HCT116 (cell line): ENCODE measurements at regions not wholly inside any gene's neighbourhood (a gene's known extent, or its start where the extent isn't known, plus 50 kb on each side); places are given as distances from the start of the nearest gene placed in this dataset.

Experiments used
- ATAC-seq: fragments of 200-7000 bp; cut with Tn5 transposase; 2 replicates; pipeline ENCODE4 v1.9.1; 2020; ENCODE audit warnings: mild to moderate bottlenecking, moderate library complexity
- BruUV-seq: library from RNA; stranded (reverse); fragments of 400-500 nt; replicated peaks from 2 replicates; lab custom pipeline; 2021; lab: Mats Ljungman, UMichigan
- CTCF ChIA-PET: fragments of 300-600 bp; sonication (Branson Sonifier 250); formaldehyde crosslinking; loops from one replicate; lab custom pipeline; 2021; ENCODE audit warnings: antibody characterized with exemption; lab: Charles Lee
- POLR2A ChIA-PET: fragments of 300-600, 350-600 bp; sonication (Branson Sonifier 250); formaldehyde crosslinking; loops from one replicate; lab custom pipeline; 2021; ENCODE audit warnings: antibody characterized with exemption; lab: Charles Lee
- RAD21 ChIA-PET, 2 experiments: fragments of 300-600 bp; sonication (Branson Sonifier 250); formaldehyde crosslinking; loops; one replicate each; lab custom pipeline; 2023; ENCODE audit warnings: low total read pairs in 2 of 2; ENCODE audit not compliant: uncharacterized antibody in 2 of 2, unreplicated experiment in 2 of 2, low non-redundant PET in 1 of 2; lab: Charles Lee
- DNase-seq: peaks from one replicate; pipeline ENCODE4 v3.0.0-alpha.2; 2010; ENCODE audit warnings: low read depth, low spot score
- H2AFZ ChIP-seq: fragments of 200-600 bp; shearing (Covaris generic), sonication (generic); 2 replicates; pipeline ENCODE4 v1.6.1; 2017; ENCODE audit warnings: low read depth, mixed run types, mixed read lengths, antibody characterized with exemption, low read length; ENCODE audit not compliant: poor library complexity, severe bottlenecking
- H3K27ac ChIP-seq: 2 replicates; pipeline ENCODE4 v1.5.1; 2012; ENCODE audit warnings: low read depth, low read length
- H3K27me3 ChIP-seq: fragments of 200-600 bp; sonication (generic); 2 replicates; pipeline ENCODE4 v1.6.1; 2016; ENCODE audit warnings: mixed run types, low read length, mixed read lengths; ENCODE audit not compliant: insufficient read depth
- H3K36me3 ChIP-seq, 2 experiments: fragments of 200-500 bp in 1 of 2; fragments of 200-600 bp in 1 of 2; sonication (Bioruptor generic) in 1 of 2; sonication (generic) in 1 of 2; 2 replicates each; pipeline versions ENCODE4 v1.5.1 to v1.6.1; 2014 to 2016; ENCODE audit warnings: low read length in 2 of 2, inconsistent platforms in 1 of 2, mixed read lengths in 1 of 2, mixed run types in 1 of 2; ENCODE audit not compliant: insufficient read depth in 2 of 2, control insufficient read depth in 1 of 2
- H3K4me1 ChIP-seq, 2 experiments: fragments of 200-600 bp in 1 of 2; sonication (generic) in 1 of 2; 2 replicates each; pipeline versions ENCODE4 v1.5.1 to v1.6.1; 2012 to 2017; ENCODE audit warnings: low read length in 2 of 2, inconsistent platforms in 1 of 2, mild to moderate bottlenecking in 1 of 2, mixed read lengths in 1 of 2, mixed run types in 1 of 2, moderate library complexity in 1 of 2; ENCODE audit not compliant: insufficient read depth in 2 of 2, control insufficient read depth in 1 of 2
- H3K4me2 ChIP-seq: fragments of 200-600 bp; sonication (generic); 2 replicates; pipeline ENCODE4 v1.6.1; 2017; ENCODE audit warnings: mixed run types, low read length, mixed read lengths
- H3K4me3 ChIP-seq, 2 experiments: fragments of 200-600 bp in 1 of 2; sonication (generic) in 1 of 2; replicated peaks in 1 of 2; 2 replicates each; pipeline ENCODE4 v1.5.1; 2011 to 2016; ENCODE audit warnings: low read length in 2 of 2, control low read depth in 1 of 2, low read depth in 1 of 2, mild to moderate bottlenecking in 1 of 2, mixed read lengths in 1 of 2, mixed run types in 1 of 2
- H3K79me2 ChIP-seq: fragments of 200-600 bp; sonication (generic); 2 replicates; pipeline ENCODE4 v1.6.1; 2017; ENCODE audit warnings: mild to moderate bottlenecking, mixed run types, low read length, moderate library complexity, mixed read lengths; ENCODE audit not compliant: insufficient read depth
- H3K9ac ChIP-seq: fragments of 200-600 bp; sonication (generic); 2 replicates; pipeline ENCODE4 v1.6.1; 2016; ENCODE audit warnings: low read length, mixed read lengths
- H3K9me2 ChIP-seq: fragments of 200-600 bp; sonication (generic), shearing (Covaris generic); 2 replicates; pipeline ENCODE4 v1.6.1; 2017; ENCODE audit warnings: mixed run types, mild to moderate bottlenecking, moderate library complexity; ENCODE audit not compliant: insufficient read depth
- H3K9me3 ChIP-seq, 2 experiments: fragments of 200-500 bp in 1 of 2; fragments of 200-600 bp in 1 of 2; sonication (Bioruptor generic) in 1 of 2; sonication (generic) in 1 of 2; 2 replicates each; pipeline ENCODE4 v1.6.1; 2014 to 2017; ENCODE audit warnings: low read length in 2 of 2, mixed read lengths in 2 of 2, inconsistent platforms in 1 of 2, low read depth in 1 of 2, mild to moderate bottlenecking in 1 of 2, mixed run types in 1 of 2, moderate library complexity in 1 of 2; ENCODE audit not compliant: control insufficient read depth in 1 of 2, insufficient read depth in 1 of 2
- H4K20me1 ChIP-seq: fragments of 200-600 bp; sonication (generic), shearing (Covaris generic); 2 replicates; pipeline ENCODE4 v1.6.1; 2017; ENCODE audit warnings: mixed run types, mild to moderate bottlenecking, moderate library complexity; ENCODE audit not compliant: insufficient read depth
- CEBPB ChIP-seq: IDR thresholded peaks from 2 replicates; pipeline ENCODE4 v1.6.1; 2012; ENCODE audit warnings: low read depth
- EGR1 ChIP-seq: IDR thresholded peaks from 2 replicates; pipeline ENCODE4 v1.6.1; 2012; ENCODE audit warnings: low read depth
- EZH2 ChIP-seq: fragments of 200-600 bp; sonication (generic); IDR thresholded peaks from 2 replicates; pipeline ENCODE4 v1.6.1; 2017; ENCODE audit warnings: antibody characterized with exemption, mixed run types
- FOSL1 ChIP-seq: IDR thresholded peaks from 2 replicates; pipeline ENCODE4 v1.6.1; 2012; ENCODE audit warnings: low read depth
- POLR2AphosphoS5 ChIP-seq: IDR thresholded peaks from 2 replicates; pipeline ENCODE4 v1.6.1; 2011; ENCODE audit warnings: mild to moderate bottlenecking, low read depth, low read length, moderate library complexity
- SP1 ChIP-seq: IDR thresholded peaks from 2 replicates; pipeline ENCODE4 v1.6.1; 2012; ENCODE audit warnings: low read depth
- SRF ChIP-seq: IDR thresholded peaks from 2 replicates; pipeline ENCODE4 v1.6.1; 2012; ENCODE audit warnings: low read depth
- TCF7L2 ChIP-seq: IDR thresholded peaks from 2 replicates; pipeline ENCODE4 v1.7.0; 2011; ENCODE audit warnings: borderline replicate concordance, inconsistent platforms; ENCODE audit not compliant: insufficient read depth, insufficient read length; ENCODE audit errors: extremely low read depth
- YY1 ChIP-seq: IDR thresholded peaks from 2 replicates; pipeline ENCODE4 v1.6.1; 2011; ENCODE audit warnings: low read length, low read depth, moderate library complexity, mild to moderate bottlenecking; ENCODE audit not compliant: insufficient replicate concordance; ENCODE audit errors: extremely low read depth
- ZFX ChIP-seq: fragments of 450-650 bp; IDR thresholded peaks from 2 replicates; pipeline ENCODE4 v1.6.1; 2017
- ZNF274 ChIP-seq: fragments of 200-500 bp; sonication (Bioruptor generic); IDR thresholded peaks from 2 replicates; pipeline ENCODE4 v1.6.1; 2014; ENCODE audit warnings: mild to moderate bottlenecking, low read depth, low read length, inconsistent platforms
- intact Hi-C: fragments of 100-400 bp; cut with micrococcal nuclease; formaldehyde crosslinking; loops from 2 replicates; pipeline ENCODE4 v1.10.0; 2022
- TF ChIP-seq, protein P1 (sequence below): IDR thresholded peaks from 2 replicates; pipeline ENCODE4 v1.6.1; 2011; ENCODE audit warnings: mild to moderate bottlenecking, low read length, moderate library complexity; ENCODE audit not compliant: insufficient replicate concordance; ENCODE audit errors: extremely low read depth
- TF ChIP-seq, protein P2 (sequence below): IDR thresholded peaks from 2 replicates; pipeline ENCODE4 v1.6.1; 2012
- TF ChIP-seq, protein P3 (sequence below), 3 experiments: fragments of 200-600 bp in 1 of 3; sonication (generic) in 1 of 3; IDR thresholded peaks in 2 of 3; conservative IDR thresholded peaks in 1 of 3; 2 replicates each; pipeline ENCODE4 v1.5.1; 2012 to 2017; ENCODE audit warnings: low read depth in 2 of 3, low read length in 2 of 3, antibody characterized with exemption in 1 of 3, borderline replicate concordance in 1 of 3, control low read depth in 1 of 3, mild to moderate bottlenecking in 1 of 3, mixed read lengths in 1 of 3, mixed run types in 1 of 3, moderate library complexity in 1 of 3; ENCODE audit not compliant: insufficient read depth in 1 of 3

DNA sequence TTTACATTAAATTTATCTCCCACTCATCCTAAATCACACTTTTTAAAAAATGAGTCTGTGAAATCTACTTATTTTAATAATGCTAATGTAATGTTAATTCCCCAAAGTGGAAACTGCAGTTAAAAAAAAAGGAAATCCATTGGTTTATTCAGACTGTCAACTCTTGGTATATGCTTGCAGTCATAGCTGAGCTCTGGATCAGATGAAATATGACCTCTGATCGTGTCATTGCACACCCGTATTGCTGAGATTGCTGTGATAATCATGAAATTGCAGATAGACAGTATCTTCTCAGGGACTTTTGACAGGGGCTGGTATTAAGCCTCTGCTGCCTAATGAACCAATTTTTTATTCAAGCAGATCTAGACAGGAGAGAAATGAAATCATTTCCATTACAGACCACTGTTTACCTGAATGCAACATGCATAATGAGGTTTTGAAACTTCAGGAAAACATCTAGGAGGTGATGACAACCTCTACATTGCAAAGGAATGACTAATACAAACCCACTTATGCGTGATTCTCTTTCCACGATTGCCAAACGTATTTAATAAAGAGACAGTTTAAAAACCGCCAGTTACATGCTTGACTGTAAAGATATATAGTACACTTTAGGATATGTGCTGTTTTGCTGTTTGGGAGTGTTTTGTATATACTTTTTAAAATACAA is 138.3 kb upstream of the PUDP start:
- H3K27ac ChIP-seq: no peak overlapping the region
- no peak overlapping the region for H2AFZ ChIP-seq
- no TSS peak for BruUV-seq
- ChIA-PET RAD21 (no interaction called here), POLR2A (no interaction called here)
- no peak for TF ChIP-seq EZH2
- no peak for TF ChIP-seq SP1
- no peak for TF ChIP-seq TCF7L2
- TF ChIP-seq POLR2AphosphoS5: no peak
- no peak for TF ChIP-seq CEBPB
- no peak for TF ChIP-seq EGR1
- no peak for TF ChIP-seq SRF
- no peak for TF ChIP-seq YY1
- TF ChIP-seq, protein P1, sequence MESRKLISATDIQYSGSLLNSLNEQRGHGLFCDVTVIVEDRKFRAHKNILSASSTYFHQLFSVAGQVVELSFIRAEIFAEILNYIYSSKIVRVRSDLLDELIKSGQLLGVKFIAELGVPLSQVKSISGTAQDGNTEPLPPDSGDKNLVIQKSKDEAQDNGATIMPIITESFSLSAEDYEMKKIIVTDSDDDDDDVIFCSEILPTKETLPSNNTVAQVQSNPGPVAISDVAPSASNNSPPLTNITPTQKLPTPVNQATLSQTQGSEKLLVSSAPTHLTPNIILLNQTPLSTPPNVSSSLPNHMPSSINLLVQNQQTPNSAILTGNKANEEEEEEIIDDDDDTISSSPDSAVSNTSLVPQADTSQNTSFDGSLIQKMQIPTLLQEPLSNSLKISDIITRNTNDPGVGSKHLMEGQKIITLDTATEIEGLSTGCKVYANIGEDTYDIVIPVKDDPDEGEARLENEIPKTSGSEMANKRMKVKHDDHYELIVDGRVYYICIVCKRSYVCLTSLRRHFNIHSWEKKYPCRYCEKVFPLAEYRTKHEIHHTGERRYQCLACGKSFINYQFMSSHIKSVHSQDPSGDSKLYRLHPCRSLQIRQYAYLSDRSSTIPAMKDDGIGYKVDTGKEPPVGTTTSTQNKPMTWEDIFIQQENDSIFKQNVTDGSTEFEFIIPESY: no peak
- TF ChIP-seq, protein P2, sequence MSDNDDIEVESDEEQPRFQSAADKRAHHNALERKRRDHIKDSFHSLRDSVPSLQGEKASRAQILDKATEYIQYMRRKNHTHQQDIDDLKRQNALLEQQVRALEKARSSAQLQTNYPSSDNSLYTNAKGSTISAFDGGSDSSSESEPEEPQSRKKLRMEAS: no peak
- TF ChIP-seq FOSL1: no peak
- TF ChIP-seq, protein P3, sequence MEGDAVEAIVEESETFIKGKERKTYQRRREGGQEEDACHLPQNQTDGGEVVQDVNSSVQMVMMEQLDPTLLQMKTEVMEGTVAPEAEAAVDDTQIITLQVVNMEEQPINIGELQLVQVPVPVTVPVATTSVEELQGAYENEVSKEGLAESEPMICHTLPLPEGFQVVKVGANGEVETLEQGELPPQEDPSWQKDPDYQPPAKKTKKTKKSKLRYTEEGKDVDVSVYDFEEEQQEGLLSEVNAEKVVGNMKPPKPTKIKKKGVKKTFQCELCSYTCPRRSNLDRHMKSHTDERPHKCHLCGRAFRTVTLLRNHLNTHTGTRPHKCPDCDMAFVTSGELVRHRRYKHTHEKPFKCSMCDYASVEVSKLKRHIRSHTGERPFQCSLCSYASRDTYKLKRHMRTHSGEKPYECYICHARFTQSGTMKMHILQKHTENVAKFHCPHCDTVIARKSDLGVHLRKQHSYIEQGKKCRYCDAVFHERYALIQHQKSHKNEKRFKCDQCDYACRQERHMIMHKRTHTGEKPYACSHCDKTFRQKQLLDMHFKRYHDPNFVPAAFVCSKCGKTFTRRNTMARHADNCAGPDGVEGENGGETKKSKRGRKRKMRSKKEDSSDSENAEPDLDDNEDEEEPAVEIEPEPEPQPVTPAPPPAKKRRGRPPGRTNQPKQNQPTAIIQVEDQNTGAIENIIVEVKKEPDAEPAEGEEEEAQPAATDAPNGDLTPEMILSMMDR (IDR thresholded peaks at IDR 0.05 in 2 of 3, conservative IDR thresholded peaks at IDR 0.05 in 1 of 3; ENCODE audit: borderline replicate concordance in 1 of 3, insufficient read depth in 1 of 3, low read depth in 2 of 3, low read length in 2 of 3): no peak
- no peak for TF ChIP-seq ZFX
- TF ChIP-seq ZNF274: no peak
- TF ChIP-seq, all 23 proteins: peak for 0
- H3K9me3 ChIP-seq: no peaks in the 10 kb centered on the region
- H3K9ac ChIP-seq: no peak overlapping the region
- H3K4me3 ChIP-seq: no peak overlapping the region
- H3K9me2 ChIP-seq: no peaks in the 10 kb centered on the region
- H3K27me3 ChIP-seq: no peaks in the 10 kb centered on the region
- no peaks in the 10 kb centered on the region for H3K4me1 ChIP-seq
- no peaks in the 10 kb centered on the region for H3K36me3 ChIP-seq
- H4K20me1 ChIP-seq: no peaks in the 10 kb centered on the region
- DNase-seq: no peak
- no peak overlapping the region for H3K4me2 ChIP-seq
- intact Hi-C loops: no loop called here
- H3K79me2 ChIP-seq: no peaks in the 10 kb centered on the region
- CTCF ChIA-PET: no interaction called here
- no peak for ATAC-seq
